GM23338 (cell line): ENCODE measurements at regions not wholly inside any gene's neighbourhood (a gene's known extent, or its start where the extent isn't known, plus 50 kb on each side); places are given as distances from the start of the nearest gene placed in this dataset.

Source experiments
- ATAC-seq: fragments of 200-7000 bp; cut with Tn5 transposase; 3 replicates; pipeline ENCODE4 v1.9.1; 2020
- DNase-seq: peaks from one replicate; pipeline ENCODE4 v3.0.0-alpha.2; 2015; ENCODE audit warnings: low spot score
- H2AFZ ChIP-seq: fragments of 200-600 bp; sonication (generic); 2 replicates; pipeline ENCODE4 v1.8.0; 2016; ENCODE audit warnings: antibody characterized with exemption, mild to moderate bottlenecking, moderate library complexity
- H3F3A ChIP-seq: fragments of 200-600 bp; sonication (generic); replicated peaks from 2 replicates; pipeline ENCODE4 v1.8.0; 2017; ENCODE audit warnings: antibody characterized with exemption, mixed run types, low read depth
- H3K27ac ChIP-seq: fragments of 200-600 bp; sonication (generic); 2 replicates; pipeline ENCODE4 v1.6.1; 2016; ENCODE audit warnings: low read depth
- H3K27me3 ChIP-seq: fragments of 200-600 bp; sonication (generic); 2 replicates; pipeline ENCODE4 v1.8.0; 2016; ENCODE audit warnings: mild to moderate bottlenecking, mixed run types, moderate library complexity; ENCODE audit not compliant: insufficient read depth
- H3K36me3 ChIP-seq: fragments of 200-600 bp; sonication (generic); 2 replicates; pipeline ENCODE4 v1.8.0; 2016; ENCODE audit warnings: mild to moderate bottlenecking; ENCODE audit not compliant: insufficient read depth
- H3K4me1 ChIP-seq: fragments of 200-600 bp; sonication (generic); 2 replicates; pipeline ENCODE4 v1.8.0; 2016; ENCODE audit warnings: mild to moderate bottlenecking, moderate library complexity; ENCODE audit not compliant: insufficient read depth
- H3K4me2 ChIP-seq: fragments of 200-600 bp; sonication (generic); 2 replicates; pipeline ENCODE4 v1.7.1; 2017; ENCODE audit warnings: mixed run types
- H3K4me3 ChIP-seq: fragments of 200-600 bp; sonication (generic); 2 replicates; pipeline ENCODE4 v1.6.1; 2016; ENCODE audit warnings: mixed run types
- H3K79me2 ChIP-seq: fragments of 200-600 bp; sonication (generic); replicated peaks from 2 replicates; pipeline ENCODE4 v1.8.0; 2017; ENCODE audit warnings: mild to moderate bottlenecking; ENCODE audit not compliant: insufficient read depth
- H3K9me2 ChIP-seq: fragments of 200-600 bp; sonication (generic); 2 replicates; pipeline ENCODE4 v1.8.0; 2017; ENCODE audit not compliant: insufficient read depth
- H4K20me1 ChIP-seq: fragments of 200-600 bp; sonication (generic); replicated peaks from 2 replicates; pipeline ENCODE4 v1.8.0; 2017; ENCODE audit warnings: mild to moderate bottlenecking; ENCODE audit not compliant: insufficient read depth
- H3K27ac Mint-ChIP-seq: 2 replicates; pipeline ENCODE4 v1.8.0; 2020; ENCODE audit warnings: inconsistent platforms, mild to moderate bottlenecking, moderate library complexity, mixed read lengths
- H3K27me3 Mint-ChIP-seq: 3 replicates; pipeline ENCODE4 v1.8.0; 2022; ENCODE audit warnings: low read depth, mild to moderate bottlenecking, moderate library complexity, mixed read lengths, inconsistent platforms; ENCODE audit not compliant: insufficient read depth, poor library complexity
- H3K36me3 Mint-ChIP-seq: 3 replicates; pipeline ENCODE4 v1.8.0; 2021; ENCODE audit warnings: low read depth, mild to moderate bottlenecking, inconsistent platforms, moderate library complexity, mixed read lengths
- H3K4me1 Mint-ChIP-seq: 3 replicates; pipeline ENCODE4 v1.8.0; 2020; ENCODE audit warnings: mild to moderate bottlenecking, inconsistent platforms, mixed read lengths
- H3K4me3 Mint-ChIP-seq: 3 replicates; pipeline ENCODE4 v1.8.0; 2021; ENCODE audit warnings: moderate library complexity, mild to moderate bottlenecking, inconsistent platforms, mixed read lengths
- H3K9me3 Mint-ChIP-seq: 3 replicates; pipeline ENCODE4 v1.8.0; 2020; ENCODE audit warnings: moderate library complexity, mild to moderate bottlenecking, inconsistent platforms, mixed read lengths
- CREB1 ChIP-seq: fragments of 250-450 bp; sonication (Bioruptor Pico); IDR thresholded peaks from 2 replicates; pipeline ENCODE4 v1.5.0; 2020; ENCODE audit warnings: low read depth, mild to moderate bottlenecking, moderate library complexity
- EZH2 ChIP-seq: fragments of 200-600 bp; sonication (generic); IDR thresholded peaks from one replicate; pipeline ENCODE4 v1.8.0; 2017; ENCODE audit warnings: antibody characterized with exemption, mild to moderate bottlenecking, low read depth; ENCODE audit not compliant: unreplicated experiment
- EZH2phosphoT487 ChIP-seq: fragments of 200-600 bp; sonication (generic); IDR thresholded peaks from one replicate; pipeline ENCODE4 v1.8.1; 2018; ENCODE audit warnings: antibody characterized with exemption; ENCODE audit not compliant: unreplicated experiment
- JUNB ChIP-seq: IDR thresholded peaks from one replicate; pipeline ENCODE4 v1.6.1; 2016; ENCODE audit warnings: antibody characterized with exemption; ENCODE audit not compliant: unreplicated experiment
- NANOG ChIP-seq: IDR thresholded peaks from 2 replicates; pipeline ENCODE4 v1.6.1; 2016; ENCODE audit warnings: antibody characterized with exemption, borderline replicate concordance
- POLR2AphosphoS5 ChIP-seq: IDR thresholded peaks from 2 replicates; pipeline ENCODE4 v1.6.1; 2016; ENCODE audit warnings: antibody characterized with exemption, low read depth
- ZNF114 ChIP-seq: fragments of 250-450 bp; sonication (Bioruptor Pico); IDR thresholded peaks from 2 replicates; pipeline ENCODE4 v1.5.0; 2020; ENCODE audit warnings: mild to moderate bottlenecking, moderate library complexity
- TF ChIP-seq, protein P1 (sequence below): fragments of 250-450 bp; sonication (Bioruptor Pico); IDR thresholded peaks from 2 replicates; pipeline ENCODE4 v1.5.0; 2020; ENCODE audit warnings: mild to moderate bottlenecking, moderate library complexity

DNA sequence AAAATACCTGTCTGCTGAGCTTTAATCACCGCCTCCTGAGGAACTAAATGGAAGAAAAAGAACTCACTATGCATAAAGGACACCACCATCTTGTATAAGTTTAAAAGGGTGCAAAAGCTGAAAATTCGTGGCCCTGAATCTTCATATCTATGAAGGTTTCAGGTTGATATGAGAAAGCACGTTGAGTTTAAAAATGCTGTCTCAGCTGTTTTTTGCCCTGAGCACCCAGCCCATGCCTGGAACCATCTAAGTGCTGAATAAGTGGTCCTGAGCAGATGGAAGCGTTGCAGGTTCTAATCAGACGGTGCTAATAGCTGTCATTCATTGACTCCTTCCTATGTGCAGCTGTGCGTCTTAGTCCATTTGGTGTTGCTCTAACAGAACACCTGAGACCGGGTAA, 467.4 kb downstream of the EIPR1 start:
- no peaks in the 10 kb centered on the region for H3K27me3 ChIP-seq
- no peaks in the 10 kb centered on the region for H3K4me1 ChIP-seq
- DNase-seq: no peak
- no peaks in the 10 kb centered on the region for H3K36me3 Mint-ChIP-seq
- no peak overlapping the region for H3K27ac Mint-ChIP-seq
- no peaks in the 10 kb centered on the region for H3K4me1 Mint-ChIP-seq
- no peak overlapping the region for H3K4me3 ChIP-seq
- H4K20me1 ChIP-seq: no peaks in the 10 kb centered on the region
- no peaks in the 10 kb centered on the region for H3K36me3 ChIP-seq
- no peak overlapping the region for H2AFZ ChIP-seq
- H3K9me2 ChIP-seq: no peaks in the 10 kb centered on the region
- no peak overlapping the region for H3K4me3 Mint-ChIP-seq
- H3K4me2 ChIP-seq: no peak overlapping the region
- no peaks in the 10 kb centered on the region; the same call in 2 of the 3 replicates for H3K9me3 Mint-ChIP-seq
- H3K79me2 ChIP-seq: no peaks in the 10 kb centered on the region
- ATAC-seq: no peak
- H3F3A ChIP-seq: no peaks in the 10 kb centered on the region
- no peaks in the 10 kb centered on the region for H3K27me3 Mint-ChIP-seq
- TF ChIP-seq NANOG: no peak
- no peak for TF ChIP-seq EZH2
- TF ChIP-seq CREB1 (CRISPR knock-in tag): no peak
- TF ChIP-seq EZH2phosphoT487: no peak
- no peak for TF ChIP-seq POLR2AphosphoS5
- TF ChIP-seq, protein P1, sequence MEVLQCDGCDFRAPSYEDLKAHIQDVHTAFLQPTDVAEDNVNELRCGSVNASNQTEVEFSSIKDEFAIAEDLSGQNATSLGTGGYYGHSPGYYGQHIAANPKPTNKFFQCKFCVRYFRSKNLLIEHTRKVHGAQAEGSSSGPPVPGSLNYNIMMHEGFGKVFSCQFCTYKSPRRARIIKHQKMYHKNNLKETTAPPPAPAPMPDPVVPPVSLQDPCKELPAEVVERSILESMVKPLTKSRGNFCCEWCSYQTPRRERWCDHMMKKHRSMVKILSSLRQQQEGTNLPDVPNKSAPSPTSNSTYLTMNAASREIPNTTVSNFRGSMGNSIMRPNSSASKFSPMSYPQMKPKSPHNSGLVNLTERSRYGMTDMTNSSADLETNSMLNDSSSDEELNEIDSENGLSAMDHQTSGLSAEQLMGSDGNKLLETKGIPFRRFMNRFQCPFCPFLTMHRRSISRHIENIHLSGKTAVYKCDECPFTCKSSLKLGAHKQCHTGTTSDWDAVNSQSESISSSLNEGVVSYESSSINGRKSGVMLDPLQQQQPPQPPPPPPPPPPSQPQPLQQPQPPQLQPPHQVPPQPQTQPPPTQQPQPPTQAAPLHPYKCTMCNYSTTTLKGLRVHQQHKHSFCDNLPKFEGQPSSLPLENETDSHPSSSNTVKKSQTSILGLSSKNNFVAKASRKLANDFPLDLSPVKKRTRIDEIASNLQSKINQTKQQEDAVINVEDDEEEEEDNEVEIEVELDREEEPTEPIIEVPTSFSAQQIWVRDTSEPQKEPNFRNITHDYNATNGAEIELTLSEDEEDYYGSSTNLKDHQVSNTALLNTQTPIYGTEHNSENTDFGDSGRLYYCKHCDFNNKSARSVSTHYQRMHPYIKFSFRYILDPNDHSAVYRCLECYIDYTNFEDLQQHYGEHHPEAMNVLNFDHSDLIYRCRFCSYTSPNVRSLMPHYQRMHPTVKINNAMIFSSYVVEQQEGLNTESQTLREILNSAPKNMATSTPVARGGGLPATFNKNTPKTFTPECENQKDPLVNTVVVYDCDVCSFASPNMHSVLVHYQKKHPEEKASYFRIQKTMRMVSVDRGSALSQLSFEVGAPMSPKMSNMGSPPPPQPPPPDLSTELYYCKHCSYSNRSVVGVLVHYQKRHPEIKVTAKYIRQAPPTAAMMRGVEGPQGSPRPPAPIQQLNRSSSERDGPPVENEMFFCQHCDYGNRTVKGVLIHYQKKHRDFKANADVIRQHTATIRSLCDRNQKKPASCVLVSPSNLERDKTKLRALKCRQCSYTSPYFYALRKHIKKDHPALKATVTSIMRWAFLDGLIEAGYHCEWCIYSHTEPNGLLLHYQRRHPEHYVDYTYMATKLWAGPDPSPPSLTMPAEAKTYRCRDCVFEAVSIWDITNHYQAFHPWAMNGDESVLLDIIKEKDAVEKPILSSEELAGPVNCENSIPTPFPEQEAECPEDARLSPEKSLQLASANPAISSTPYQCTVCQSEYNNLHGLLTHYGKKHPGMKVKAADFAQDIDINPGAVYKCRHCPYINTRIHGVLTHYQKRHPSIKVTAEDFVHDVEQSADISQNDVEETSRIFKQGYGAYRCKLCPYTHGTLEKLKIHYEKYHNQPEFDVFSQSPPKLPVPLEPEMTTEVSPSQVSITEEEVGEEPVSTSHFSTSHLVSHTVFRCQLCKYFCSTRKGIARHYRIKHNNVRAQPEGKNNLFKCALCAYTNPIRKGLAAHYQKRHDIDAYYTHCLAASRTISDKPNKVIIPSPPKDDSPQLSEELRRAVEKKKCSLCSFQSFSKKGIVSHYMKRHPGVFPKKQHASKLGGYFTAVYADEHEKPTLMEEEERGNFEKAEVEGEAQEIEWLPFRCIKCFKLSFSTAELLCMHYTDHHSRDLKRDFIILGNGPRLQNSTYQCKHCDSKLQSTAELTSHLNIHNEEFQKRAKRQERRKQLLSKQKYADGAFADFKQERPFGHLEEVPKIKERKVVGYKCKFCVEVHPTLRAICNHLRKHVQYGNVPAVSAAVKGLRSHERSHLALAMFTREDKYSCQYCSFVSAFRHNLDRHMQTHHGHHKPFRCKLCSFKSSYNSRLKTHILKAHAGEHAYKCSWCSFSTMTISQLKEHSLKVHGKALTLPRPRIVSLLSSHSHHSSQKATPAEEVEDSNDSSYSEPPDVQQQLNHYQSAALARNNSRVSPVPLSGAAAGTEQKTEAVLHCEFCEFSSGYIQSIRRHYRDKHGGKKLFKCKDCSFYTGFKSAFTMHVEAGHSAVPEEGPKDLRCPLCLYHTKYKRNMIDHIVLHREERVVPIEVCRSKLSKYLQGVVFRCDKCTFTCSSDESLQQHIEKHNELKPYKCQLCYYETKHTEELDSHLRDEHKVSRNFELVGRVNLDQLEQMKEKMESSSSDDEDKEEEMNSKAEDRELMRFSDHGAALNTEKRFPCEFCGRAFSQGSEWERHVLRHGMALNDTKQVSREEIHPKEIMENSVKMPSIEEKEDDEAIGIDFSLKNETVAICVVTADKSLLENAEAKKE (CRISPR knock-in tag): no peak
- TF ChIP-seq ZNF114 (CRISPR knock-in tag): no peak
- no peak for TF ChIP-seq JUNB
- H3K27ac ChIP-seq: no peak overlapping the region
